Upper lobe of left lung (tissue), 6 donors: ENCODE measurements at regions not wholly inside any gene's neighbourhood (a gene's known extent, or its start where the extent isn't known, plus 50 kb on each side); places are given as distances from the start of the nearest gene placed in this dataset.
A peak's percentile ranks its signal among the peaks of the same experiment; 100 is the strongest.

Experiments used
- ATAC-seq, 2 donors: fragments of 200-7000 bp; cut with Tn5 transposase; one replicate each; pipeline ENCODE4 v1.9.1; 2022; ENCODE audit warnings: mild to moderate bottlenecking in 2 of 2, moderate library complexity in 2 of 2; ENCODE audit not compliant: low FRiP score in 2 of 2
- DNase-seq, 2 donors: peaks; one replicate each; pipeline ENCODE4 v3.0.0-alpha.2; 2019 to 2020
- H3K27ac ChIP-seq, 4 donors: fragments of 200-600 bp; sonication (generic); one replicate each; pipeline ENCODE4 v1.5.1; 2016 to 2019
- H3K27me3 ChIP-seq, 4 donors: fragments of 200-600 bp; sonication (generic); one replicate each; pipeline ENCODE4 v1.5.1; 2017 to 2019
- H3K36me3 ChIP-seq, 4 donors: fragments of 200-600 bp; sonication (generic); one replicate each; pipeline ENCODE4 v1.5.1; 2016 to 2019
- H3K4me1 ChIP-seq, 4 donors: fragments of 200-600 bp; sonication (generic); one replicate each; pipeline ENCODE4 v1.5.1; 2018 to 2019
- H3K4me3 ChIP-seq, 4 donors: fragments of 200-600 bp; sonication (generic); one replicate each; pipeline ENCODE4 v1.5.1; 2017 to 2019; ENCODE audit warnings: mild to moderate bottlenecking in 2 of 4, moderate library complexity in 1 of 4
- H3K9me3 ChIP-seq, 4 donors: fragments of 200-600 bp; sonication (generic); one replicate each; pipeline ENCODE4 v1.5.1; 2018 to 2019
- CTCF ChIP-seq, 6 experiments: fragments of 450-650 bp in 4 of 6; fragments of 200-600 bp in 2 of 6; sonication (generic) in 2 of 6; IDR thresholded peaks; one replicate each; pipeline ENCODE4 v1.5.1; 2016 to 2019; ENCODE audit warnings: antibody characterized with exemption in 6 of 6
- EP300 ChIP-seq, 4 donors: sonication (generic); formaldehyde crosslinking; IDR thresholded peaks; one replicate each; pipeline ENCODE4 v1.5.1; 2017; ENCODE audit warnings: antibody characterized with exemption in 4 of 4, control low read depth in 2 of 4
- POLR2A ChIP-seq, 4 donors: fragments of 450-650 bp; IDR thresholded peaks; one replicate each; pipeline ENCODE4 v1.5.1; 2016 to 2017; ENCODE audit warnings: antibody characterized with exemption in 4 of 4, mild to moderate bottlenecking in 2 of 4
- POLR2AphosphoS5 ChIP-seq, 2 donors: sonication (generic); formaldehyde crosslinking; IDR thresholded peaks; one replicate each; pipeline ENCODE4 v1.5.1; 2017; ENCODE audit warnings: antibody characterized with exemption in 2 of 2
- WGBS, 2 donors: methylation state at CpG; one replicate each; pipeline ENCODE4 v1.1.5; 2017 to 2018; 5-methylcytosine and 5-hydroxymethylcytosine counted together
- donor health status: DM: no; HTN: no; CAD: no; lungs with moderate emphysema.
- donor health status: DM: no; HTN: yes; CAD: no; lungs with severe emphysema.

GRCh38 chr1:55282058-55282457, 66.9 kb upstream of the USP24 start:
- H3K4me1 ChIP-seq = peaks cover 0 to 6% (median 3%) of the 10 kb centered on the region in 4 donors
- no peak for DNase-seq
- H3K9me3 ChIP-seq = no peaks in the 10 kb centered on the region
- no peak overlapping the region for H3K27ac ChIP-seq
- H3K27me3 ChIP-seq = no peaks in the 10 kb centered on the region
- no peak overlapping the region for H3K4me3 ChIP-seq
- WGBS, 2 donors = 84 to 86% methylated on average over 1 of the region's 1 CpG
- ATAC-seq = no peak
- H3K36me3 ChIP-seq = no peaks in the 10 kb centered on the region
- TF ChIP-seq POLR2A (IDR thresholded peaks at IDR 0.05) (no peak), CTCF (IDR thresholded peaks at IDR 0.05) (no peak), EP300 (IDR thresholded peaks at IDR 0.05) (no peak), POLR2AphosphoS5 (IDR thresholded peaks at IDR 0.05) (no peak)

GRCh38 chr1:55280731-55281130, 65.6 kb upstream of the USP24 start:
- DNase-seq = no peak
- H3K27me3 ChIP-seq = no peaks in the 10 kb centered on the region
- 78 to 81% methylated on average over 2 of the region's 2 CpGs for WGBS, 2 donors
- no peaks in the 10 kb centered on the region for H3K9me3 ChIP-seq
- H3K4me3 ChIP-seq = no peak overlapping the region
- no peaks in the 10 kb centered on the region for H3K36me3 ChIP-seq
- H3K4me1 ChIP-seq = peaks cover 0 to 6% (median 3%) of the 10 kb centered on the region in 4 donors
- H3K27ac ChIP-seq = no peak overlapping the region
- TF ChIP-seq POLR2AphosphoS5 (IDR thresholded peaks at IDR 0.05) (no peak), CTCF (IDR thresholded peaks at IDR 0.05) (no peak), EP300 (IDR thresholded peaks at IDR 0.05) (no peak), POLR2A (IDR thresholded peaks at IDR 0.05) (no peak)
- ATAC-seq = no peak

GRCh38 chr1:55279627-55280026, 64.5 kb upstream of the USP24 start:
- whole genome bisulfite sequencing, 2 donors = 74 to 94% methylated on average over 3 of the region's 3 CpGs
- no peak for ATAC-seq

GRCh38 chr1:55278378-55278777, 63.2 kb upstream of the USP24 start:
- TF ChIP-seq EP300 (IDR thresholded peaks at IDR 0.05) (no peak), CTCF (IDR thresholded peaks at IDR 0.05) (no peak)
- Histone ChIP-seq H3K4me1 (peaks cover 0 to 6% (median 3%) of the 10 kb centered on the region in 4 donors), H3K27me3 (no peaks in the 10 kb centered on the region), H3K9me3 (no peaks in the 10 kb centered on the region), H3K27ac (no peak overlapping the region), H3K36me3 (no peaks in the 10 kb centered on the region), H3K4me3 (no peak overlapping the region)
- ATAC-seq (no peak), DNase-seq (no peak)
- 46 to 50% methylated on average over 2 of the region's 2 CpGs for WGBS, 2 donors

More at GRCh38 chr1:55279627-55280026, 64.5 kb upstream of the USP24 start:
- TF ChIP-seq EP300 (IDR thresholded peaks at IDR 0.05) = no peak
- no peak for TF ChIP-seq POLR2AphosphoS5 (IDR thresholded peaks at IDR 0.05)
- no peak for TF ChIP-seq POLR2A (IDR thresholded peaks at IDR 0.05)
- Histone ChIP-seq H3K27me3 (no peaks in the 10 kb centered on the region), H3K36me3 (no peaks in the 10 kb centered on the region), H3K4me3 (no peak overlapping the region), H3K4me1 (peaks cover 0 to 6% (median 3%) of the 10 kb centered on the region in 4 donors), H3K9me3 (no peaks in the 10 kb centered on the region), H3K27ac (no peak overlapping the region)
- no peak for DNase-seq

- DNase-seq (peak in 1 of 2 donors; percentile 77), ATAC-seq (peak; percentile 83 to 95)
- WGBS, 2 donors = 27 to 35% methylated on average over 11 to 14 of the region's 15 CpGs
- Histone ChIP-seq H3K36me3 (no peaks in the 10 kb centered on the region), H3K27me3 (no peaks in the 10 kb centered on the region), H3K9me3 (no peaks in the 10 kb centered on the region), H3K4me3 (no peak overlapping the region), H3K4me1 (peaks cover 0 to 6% (median 3%) of the 10 kb centered on the region in 4 donors), H3K27ac (no peak overlapping the region)
- TF ChIP-seq CTCF (IDR thresholded peaks at IDR 0.05) = peak; percentile 74 to 91 (median 86)
- no peak for TF ChIP-seq POLR2A (IDR thresholded peaks at IDR 0.05)
Observed at GRCh38 chr1:55277377-55278130, 62.4 kb upstream of the USP24 start.
